Kidney glomerular epithelial cell (primary cell): ENCODE measurements at regions not wholly inside any gene's neighbourhood (a gene's known extent, or its start where the extent isn't known, plus 50 kb on each side); places are given as distances from the start of the nearest gene placed in this dataset.

Experiments used
- DNase-seq: peaks from one replicate; lab custom pipeline; 2025; lab: John Stamatoyannopoulos, UW

- DNase-seq = no peak
Measured at GRCh38 chr6:168773788-168774187, 332.8 kb downstream of the SMOC2 start.

GRCh38 chr6:168765752-168766151 lies 324.8 kb downstream of the SMOC2 start:
- no peak for DNase-seq

GRCh38 chr6:168756009-168756634 lies 315.1 kb downstream of the SMOC2 start:
- DNase-seq = no peak

GRCh38 chr6:168746643-168747042 lies 305.7 kb downstream of the SMOC2 start:
- DNase-seq = no peak

- no peak for DNase-seq
Measured at GRCh38 chr6:168746013-168746412, 305.0 kb downstream of the SMOC2 start.

GRCh38 chr6:168744861-168745260 lies 303.9 kb downstream of the SMOC2 start:
- no peak for DNase-seq

GRCh38 chr6:168741942-168742782 lies 301.2 kb downstream of the SMOC2 start:
- no peak for DNase-seq

- no peak for DNase-seq
Measured at GRCh38 chr6:168741305-168741704, 300.3 kb downstream of the SMOC2 start.

GRCh38 chr6:168739381-168739780 lies 298.4 kb downstream of the SMOC2 start:
- no peak for DNase-seq

GRCh38 chr6:168737481-168737880 lies 296.5 kb downstream of the SMOC2 start:
- peak; percentile 8 for DNase-seq

GRCh38 chr6:168737014-168737413 lies 296.0 kb downstream of the SMOC2 start:
- DNase-seq = no peak

GRCh38 chr6:168736039-168736438 lies 295.1 kb downstream of the SMOC2 start:
- DNase-seq = no peak

- DNase-seq = no peak
Measured at GRCh38 chr6:168735268-168735949, 294.4 kb downstream of the SMOC2 start.

GRCh38 chr6:168734523-168734922 lies 293.5 kb downstream of the SMOC2 start:
- DNase-seq = no peak

GRCh38 chr6:168732676-168733075 lies 291.7 kb downstream of the SMOC2 start:
- no peak for DNase-seq

GRCh38 chr6:168730931-168731716 lies 290.1 kb downstream of the SMOC2 start:
- DNase-seq = no peak

- DNase-seq = no peak
Measured at GRCh38 chr6:168728056-168728455, 287.1 kb downstream of the SMOC2 start.

- no peak for DNase-seq
Measured at GRCh38 chr6:168726312-168726856, 285.4 kb downstream of the SMOC2 start.

GRCh38 chr6:168725802-168726201 lies 284.8 kb downstream of the SMOC2 start:
- DNase-seq = no peak

- DNase-seq = no peak
Measured at GRCh38 chr6:168724669-168725570, 283.9 kb downstream of the SMOC2 start.

- no peak for DNase-seq
Measured at GRCh38 chr6:168724033-168724432, 283.0 kb downstream of the SMOC2 start.
